ENCODE measurements at regions not wholly inside any gene's neighbourhood (a gene's known extent, or its start where the extent isn't known, plus 50 kb on each side); places are given as distances from the start of the nearest gene placed in this dataset.

- intact Hi-C loops (cut with DNase I), result no loop called here
- no peaks in the 10 kb centered on the region for H3K36me3 ChIP-seq
- TF ChIP-seq CTCF (IDR thresholded peaks at IDR 0.05), result no peak
- TF ChIP-seq POLR2A (IDR thresholded peaks at IDR 0.05), result no peak
- H3K4me3 ChIP-seq (replicated peaks in 1 of 3), result no peak overlapping the region
- H3K9me3 ChIP-seq, result no peaks in the 10 kb centered on the region
- H3K27ac ChIP-seq, result no peak overlapping the region
- no peaks in the 10 kb centered on the region for H3K27me3 ChIP-seq
- H3K4me1 ChIP-seq, result no peaks in the 10 kb centered on the region
- no peak for DNase-seq
- WGBS, 2 donors, result 65 to 71% methylated on average over 2 of the region's 2 CpGs
These were observed 231.1 kb downstream of the NR2F2 start for GRCh38 chr15:96561593-96561992.

GRCh38 chr15:96564546-96564945 lies 234.0 kb downstream of the NR2F2 start:
- Histone ChIP-seq H3K4me3 (replicated peaks in 1 of 3) (no peak overlapping the region), H3K27ac (no peak overlapping the region), H3K9me3 (no peaks in the 10 kb centered on the region), H3K27me3 (no peaks in the 10 kb centered on the region), H3K4me1 (no peaks in the 10 kb centered on the region), H3K36me3 (no peaks in the 10 kb centered on the region)
- intact Hi-C loops (cut with DNase I), result no loop called here
- DNase-seq, result no peak
- WGBS, 2 donors, result 85 to 95% methylated on average over 3 of the region's 3 CpGs
- TF ChIP-seq CTCF (IDR thresholded peaks at IDR 0.05), result no peak
- TF ChIP-seq POLR2A (IDR thresholded peaks at IDR 0.05), result no peak

- Histone ChIP-seq H3K36me3 (no peaks in the 10 kb centered on the region), H3K4me1 (no peaks in the 10 kb centered on the region), H3K9me3 (no peaks in the 10 kb centered on the region), H3K4me3 (replicated peaks in 1 of 3) (no peak overlapping the region), H3K27ac (no peak overlapping the region), H3K27me3 (no peaks in the 10 kb centered on the region)
- intact Hi-C loops (cut with DNase I), result no loop called here
- TF ChIP-seq POLR2A (IDR thresholded peaks at IDR 0.05) (no peak), CTCF (IDR thresholded peaks at IDR 0.05) (no peak)
- 90 to 91% methylated on average over 2 of the region's 2 CpGs for WGBS, 2 donors
- no peak for DNase-seq
These were observed 234.8 kb downstream of the NR2F2 start for GRCh38 chr15:96565266-96565665.

- Histone ChIP-seq H3K4me1 (no peaks in the 10 kb centered on the region), H3K27ac (no peak overlapping the region), H3K36me3 (no peaks in the 10 kb centered on the region), H3K4me3 (replicated peaks in 1 of 3) (no peak overlapping the region), H3K9me3 (no peaks in the 10 kb centered on the region), H3K27me3 (no peaks in the 10 kb centered on the region)
- TF ChIP-seq CTCF (IDR thresholded peaks at IDR 0.05) (no peak), POLR2A (IDR thresholded peaks at IDR 0.05) (no peak)
- WGBS, 2 donors, result 86 to 94% methylated on average over 10 of the region's 10 CpGs
- DNase-seq, result no peak
- intact Hi-C loops (cut with DNase I), result no loop called here
These were observed 244.3 kb downstream of the NR2F2 start for GRCh38 chr15:96574782-96575181.

- H3K27ac ChIP-seq, result no peak overlapping the region
- no peak overlapping the region for H3K4me3 ChIP-seq (replicated peaks in 1 of 3)
- H3K36me3 ChIP-seq, result no peaks in the 10 kb centered on the region
- TF ChIP-seq CTCF (IDR thresholded peaks at IDR 0.05) (no peak), POLR2A (IDR thresholded peaks at IDR 0.05) (no peak)
- H3K9me3 ChIP-seq, result no peaks in the 10 kb centered on the region
- H3K27me3 ChIP-seq, result no peaks in the 10 kb centered on the region
- H3K4me1 ChIP-seq, result no peaks in the 10 kb centered on the region
- intact Hi-C loops (cut with DNase I), result no loop called here
- WGBS, 2 donors, result 91% methylated on average over 6 of the region's 6 CpGs
- DNase-seq, result no peak
These were observed 246.1 kb downstream of the NR2F2 start for GRCh38 chr15:96576596-96576995.

Measured in thyroid gland (tissue), 4 donors.